Keratinocyte (primary cell): ENCODE measurements at regions not wholly inside any gene's neighbourhood (a gene's known extent, or its start where the extent isn't known, plus 50 kb on each side); places are given as distances from the start of the nearest gene placed in this dataset.

Experiments
- CTCF ChIP-seq, 3 experiments: IDR thresholded peaks in 1 of 3; conservative IDR thresholded peaks in 1 of 3; optimal IDR thresholded peaks in 1 of 3; 2 replicates in 2 of 3; 3 replicates in 1 of 3; pipeline versions ENCODE3 to v1.5.1; 2011; ENCODE audit warnings: low read length in 3 of 3, mild to moderate bottlenecking in 3 of 3, moderate library complexity in 2 of 3, control low read depth in 1 of 3, inconsistent platforms in 1 of 3; ENCODE audit not compliant: insufficient read depth in 2 of 3; ENCODE audit errors: extremely low read depth in 1 of 3
- EZH2 ChIP-seq: IDR thresholded peaks from one replicate; pipeline ENCODE4 v1.6.1; 2012; ENCODE audit warnings: inconsistent platforms, mild to moderate bottlenecking, low read length, moderate library complexity

GRCh38 chr12:5280086-5280485 lies 151.8 kb upstream of the NTF3 start:
- TF ChIP-seq CTCF (optimal IDR thresholded peaks at IDR 0.05 in 1 of 3, IDR thresholded peaks at IDR 0.05 in 1 of 3, conservative IDR thresholded peaks at IDR 0.05 in 1 of 3; ENCODE audit: extremely low read depth in 1 of 3, insufficient read depth in 2 of 3, low read length in 3 of 3) (no peak), EZH2 (no peak)
